GM18502 (cell line): ENCODE measurements at regions not wholly inside any gene's neighbourhood (a gene's known extent, or its start where the extent isn't known, plus 50 kb on each side); places are given as distances from the start of the nearest gene placed in this dataset.
"Not testable (repeated sequence)": the region's sequence is repeated elsewhere in the genome, so short reads cannot be mapped to it uniquely, and the experiment has no call there.

ENCODE experiments used
- ATAC-seq: cut with Tn5 transposase; IDR thresholded peaks from one replicate; pipeline ENCODE4 v1.9.1; 2021; ENCODE audit warnings: mild to moderate bottlenecking; ENCODE audit not compliant: unreplicated experiment, poor library complexity

GRCh38 chr14:83958359-83958758 is 1571.6 kb upstream of the FLRT2 start:
- no peak for ATAC-seq

GRCh38 chr14:83960832-83961512 is 1569.0 kb upstream of the FLRT2 start:
- no peak for ATAC-seq

- ATAC-seq, result no peak
Observed at GRCh38 chr14:83969998-83970397, 1559.9 kb upstream of the FLRT2 start.

DNA sequence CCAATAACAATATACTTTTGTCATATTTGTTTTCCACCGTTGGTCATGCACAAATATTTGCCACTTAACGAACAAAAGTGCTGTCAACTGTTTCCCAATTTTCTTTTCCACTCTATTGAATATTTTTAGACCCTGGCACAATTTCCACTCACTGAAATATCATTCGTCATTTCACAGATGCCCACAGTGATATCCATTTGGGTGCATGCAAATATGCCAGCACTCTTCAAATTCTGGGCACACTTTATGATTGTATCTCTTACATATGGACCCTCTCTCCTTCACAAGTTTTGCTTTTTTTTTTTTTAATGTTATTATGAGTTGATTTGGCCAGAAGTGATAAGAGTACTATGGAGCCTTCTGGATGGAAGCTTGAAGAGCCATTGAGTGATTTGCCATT is 1557.3 kb upstream of the FLRT2 start:
- ATAC-seq, result no peak

GRCh38 chr14:83974647-83975163 is 1555.2 kb upstream of the FLRT2 start:
- no peak for ATAC-seq

GRCh38 chr14:83975435-83975834 is 1554.5 kb upstream of the FLRT2 start:
- no peak for ATAC-seq

DNA sequence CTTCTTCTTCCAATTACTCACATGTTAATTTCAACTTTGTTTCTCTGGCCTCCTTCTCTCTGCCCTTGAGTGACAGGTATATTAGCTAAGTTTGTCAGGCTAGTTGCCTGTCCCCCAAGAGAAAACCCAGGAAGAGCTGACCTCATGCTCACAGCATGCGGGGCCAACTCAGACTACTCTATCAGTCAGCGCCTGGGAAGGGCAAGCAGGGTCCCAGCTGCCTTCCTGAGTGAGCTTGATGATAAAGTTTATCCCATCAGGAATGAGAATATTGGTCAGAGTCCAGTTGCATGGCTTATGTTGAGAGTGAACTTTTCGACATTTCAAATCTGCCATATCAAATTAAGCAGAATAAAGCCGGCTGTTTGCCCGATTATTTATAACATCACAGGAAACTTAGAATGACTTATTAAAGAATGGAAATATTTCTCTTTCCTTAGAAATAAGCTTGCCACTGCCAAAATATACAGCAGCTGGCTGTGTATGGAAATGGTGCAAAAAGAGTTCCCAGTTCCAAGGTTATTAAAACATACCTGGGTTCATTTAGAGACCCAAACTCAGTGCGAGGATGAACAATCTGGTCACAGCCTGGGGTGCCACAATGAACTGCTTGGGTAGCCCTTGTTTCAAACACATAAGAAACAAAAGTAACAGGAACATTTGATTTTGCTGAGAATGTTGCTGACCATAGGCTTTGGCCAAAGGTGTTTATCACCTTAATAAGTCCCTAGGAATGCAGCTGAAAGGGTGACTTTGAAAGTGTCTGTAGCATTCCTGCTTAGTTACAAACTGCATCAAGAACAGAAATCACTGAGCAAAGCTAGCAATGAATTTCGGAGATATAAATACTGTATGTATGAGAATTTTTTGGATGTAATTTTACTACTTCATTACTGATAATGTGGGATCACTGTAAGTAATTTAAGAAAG is 1553.8 kb upstream of the FLRT2 start:
- ATAC-seq, result no peak

DNA sequence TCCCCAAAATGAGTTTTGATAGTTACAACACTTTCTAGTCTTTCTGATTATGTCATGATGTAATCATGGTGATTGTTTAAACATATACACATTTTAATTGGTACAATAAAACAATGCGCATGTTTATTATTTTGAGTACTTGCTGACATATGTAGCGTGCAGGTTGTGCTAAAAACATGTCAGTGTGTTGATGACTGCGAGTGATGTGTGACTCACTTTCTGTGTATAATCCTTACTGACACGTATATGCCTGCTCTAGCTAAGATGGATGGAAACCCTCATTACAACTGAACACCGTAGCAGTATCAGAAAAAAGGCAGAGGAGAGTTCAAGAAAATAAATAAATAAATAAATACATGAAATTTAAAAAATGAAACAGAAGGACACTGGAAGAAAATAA is 1552.4 kb upstream of the FLRT2 start:
- ATAC-seq, result no peak

DNA sequence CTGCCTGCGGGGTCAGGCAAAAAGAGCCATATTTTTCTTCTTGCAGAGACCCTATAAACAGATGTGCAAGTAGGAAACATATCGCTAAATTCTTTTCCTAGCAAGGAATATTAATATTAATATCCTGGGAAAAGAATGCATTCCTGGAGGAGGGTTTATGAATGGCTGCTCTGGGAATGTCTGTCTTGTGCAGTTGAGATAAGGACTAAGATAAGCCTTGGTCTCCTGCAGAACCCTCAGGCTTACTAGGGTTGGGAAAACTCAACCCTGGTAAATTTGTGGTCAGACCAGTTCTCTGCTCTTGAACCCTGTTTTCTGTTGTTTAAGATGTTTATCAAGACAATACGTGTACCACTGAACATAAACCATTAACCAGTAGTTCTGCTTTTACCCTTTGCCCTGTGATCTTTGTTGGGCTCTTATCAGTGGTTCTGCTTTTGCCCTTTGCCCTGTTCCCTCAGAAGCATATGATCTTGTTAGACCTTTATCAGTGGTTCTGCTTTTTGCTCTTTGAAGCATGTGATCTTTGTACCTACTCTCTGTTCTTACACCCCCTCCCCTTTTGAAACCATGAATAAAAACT is 1548.2 kb upstream of the FLRT2 start:
- ATAC-seq, result not testable (repeated sequence)

DNA sequence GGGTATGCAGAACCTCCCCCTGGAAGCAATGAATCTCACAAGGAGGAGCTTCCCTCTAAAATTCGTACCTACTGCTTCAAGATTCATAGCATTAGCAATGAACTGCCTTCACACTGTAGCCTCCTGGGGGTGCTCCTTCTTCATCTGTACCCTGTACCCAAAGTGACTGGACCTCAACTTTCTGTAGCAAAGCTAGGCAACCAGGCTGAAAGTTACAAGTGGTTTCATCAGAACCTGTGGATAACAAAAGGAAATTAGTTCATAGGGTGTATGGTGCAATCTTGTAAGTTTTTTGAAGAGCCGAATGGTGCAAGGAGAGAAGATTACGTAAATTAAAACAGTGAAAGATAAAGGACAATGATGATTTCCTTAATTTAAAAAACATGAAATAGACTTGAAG is 1541.7 kb upstream of the FLRT2 start:
- ATAC-seq, result no peak

DNA sequence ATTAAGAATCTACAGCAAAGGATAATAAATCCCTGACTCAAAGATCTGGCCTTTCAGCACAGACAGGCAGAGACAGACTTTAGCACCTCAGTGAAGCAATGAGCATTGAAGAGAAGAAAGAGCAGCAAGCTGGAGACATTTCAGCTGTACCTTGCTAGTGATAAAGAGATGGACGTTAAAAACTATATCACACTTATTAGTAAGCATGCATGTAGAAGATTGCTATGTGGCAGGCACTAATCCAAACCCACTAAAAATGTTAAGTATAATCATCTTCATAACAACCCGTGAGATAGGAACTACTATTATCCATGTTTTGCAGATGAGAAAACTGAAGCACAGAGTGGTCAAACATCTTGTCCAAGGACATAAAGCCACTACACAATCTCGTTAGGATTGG is 1538.3 kb upstream of the FLRT2 start:
- ATAC-seq, result no peak

- no peak for ATAC-seq
Observed at GRCh38 chr14:83992857-83993256, 1537.1 kb upstream of the FLRT2 start.

DNA sequence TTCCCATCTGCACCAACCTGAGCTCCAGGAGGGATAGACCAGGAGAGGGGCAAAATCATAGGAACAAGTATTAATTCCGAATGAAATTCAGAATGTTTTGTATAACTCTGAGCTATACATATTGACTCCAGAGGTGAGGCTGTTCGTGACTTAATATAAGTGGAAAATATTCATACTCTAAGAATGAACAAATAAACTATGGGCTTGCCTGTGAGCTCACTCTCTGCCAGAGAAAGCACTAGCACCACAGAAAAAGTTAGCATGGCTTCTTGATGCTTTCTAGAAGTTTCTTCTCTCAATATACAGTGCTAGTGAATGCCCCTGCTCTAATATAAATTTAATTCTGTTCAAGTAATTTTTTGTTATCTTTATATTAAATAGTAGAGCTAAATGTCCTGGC is 1536.4 kb upstream of the FLRT2 start:
- no peak for ATAC-seq

GRCh38 chr14:83994020-83994419 is 1535.9 kb upstream of the FLRT2 start:
- no peak for ATAC-seq

GRCh38 chr14:84001023-84001422 is 1528.9 kb upstream of the FLRT2 start:
- ATAC-seq, result no peak

DNA sequence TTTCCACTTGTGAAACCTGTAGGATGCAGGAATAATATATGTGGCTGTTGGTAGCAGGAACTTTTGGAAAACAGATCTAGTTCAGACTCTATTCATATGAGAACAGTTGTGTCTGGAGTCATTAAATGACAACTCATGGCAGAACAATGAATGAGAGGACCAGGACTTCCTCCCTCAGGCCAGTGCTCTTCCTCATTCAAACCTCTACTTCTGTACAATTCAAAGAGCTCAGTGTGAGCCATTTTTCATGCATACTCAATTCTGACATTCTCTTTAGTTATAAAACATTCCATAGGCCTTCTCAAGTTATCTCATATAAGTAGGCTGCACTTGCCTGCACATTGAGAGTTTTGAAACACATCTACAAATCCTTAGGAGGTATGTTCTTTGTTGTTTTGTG is 1526.6 kb upstream of the FLRT2 start:
- ATAC-seq, result no peak

DNA sequence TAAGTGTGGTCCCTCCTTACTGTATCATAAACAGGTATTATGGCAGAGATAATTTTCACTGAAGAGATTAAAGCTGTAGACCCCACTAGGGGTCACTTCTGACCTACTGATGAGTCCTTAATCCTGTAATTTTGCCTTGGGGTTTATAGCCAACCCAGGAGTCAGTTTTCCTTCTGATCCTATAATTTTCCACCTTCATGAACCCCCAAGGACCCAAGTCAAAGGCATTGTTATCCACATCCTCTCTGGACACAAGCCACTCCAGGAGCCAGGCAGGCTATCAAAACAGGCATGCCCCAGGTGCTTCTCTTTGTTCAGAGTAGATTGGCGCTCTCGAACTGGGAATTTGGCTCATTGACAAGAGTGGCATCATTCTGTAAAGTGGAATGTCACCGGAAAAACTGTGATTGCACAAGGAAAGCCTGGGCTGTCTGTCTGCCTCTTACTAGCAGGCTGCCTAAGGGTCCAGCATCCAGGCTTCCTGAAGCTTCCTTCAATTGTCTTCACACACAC is 1523.2 kb upstream of the FLRT2 start:
- ATAC-seq, result no peak

GRCh38 chr14:84013424-84013823 is 1516.5 kb upstream of the FLRT2 start:
- no peak for ATAC-seq

DNA sequence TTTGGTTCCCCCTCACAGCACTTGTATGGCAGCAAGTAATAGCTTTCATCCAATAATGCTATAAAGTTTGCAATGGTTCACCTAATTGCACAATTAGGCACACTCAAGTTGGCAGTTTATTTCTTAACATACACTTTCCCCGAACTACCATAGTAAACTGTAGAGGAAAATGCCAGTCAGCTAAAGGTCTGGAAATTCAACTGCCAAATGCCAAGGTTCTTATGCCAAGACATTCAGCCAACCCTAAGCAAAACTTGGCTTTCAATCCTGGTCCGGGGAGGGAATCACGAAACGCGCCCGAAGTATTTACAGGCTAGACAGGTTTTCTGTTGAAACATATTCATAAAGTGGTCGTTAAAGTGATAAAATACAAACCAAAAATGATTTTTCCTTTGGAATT is 1512.4 kb upstream of the FLRT2 start:
- ATAC-seq, result no peak

GRCh38 chr14:84021433-84021832 is 1508.5 kb upstream of the FLRT2 start:
- no peak for ATAC-seq
